Body of pancreas (tissue), 4 donors: ENCODE measurements at regions not wholly inside any gene's neighbourhood (a gene's known extent, or its start where the extent isn't known, plus 50 kb on each side); places are given as distances from the start of the nearest gene placed in this dataset.
A peak's percentile ranks its signal among the peaks of the same experiment; 100 is the strongest.

Source experiments
- ATAC-seq: fragments of 150-250 bp; one replicate; pipeline ENCODE4 v1.9.1; 2016
- DNase-seq, 4 donors: peaks; one replicate each; pipeline ENCODE4 v3.0.0-alpha.2; 2019
- H3K27ac ChIP-seq, 4 donors: fragments of 200-600 bp; sonication (generic); 1 replicate in 3 of 4; 2 replicates in 1 of 4; pipeline versions ENCODE4 v1.5.1 to v1.6.1; 2016 to 2019; ENCODE audit warnings: mild to moderate bottlenecking in 1 of 4, mixed read lengths in 1 of 4, moderate library complexity in 1 of 4
- H3K27me3 ChIP-seq, 2 donors: fragments of 200-600 bp; sonication (generic); one replicate each; pipeline ENCODE4 v1.6.0; 2016; ENCODE audit warnings: mild to moderate bottlenecking in 1 of 2
- H3K36me3 ChIP-seq, 2 donors: fragments of 200-600 bp; sonication (generic); replicated peaks in 1 of 2; 2 replicates each; pipeline ENCODE4 v1.5.1; 2016; ENCODE audit warnings: low read depth in 2 of 2; ENCODE audit not compliant: insufficient read depth in 1 of 2
- H3K4me1 ChIP-seq: fragments of 200-600 bp; sonication (generic); one replicate; pipeline ENCODE4 v1.6.0; 2016
- H3K4me3 ChIP-seq, 2 donors: fragments of 200-600 bp; sonication (generic); 1 replicate in 1 of 2; 2 replicates in 1 of 2; pipeline ENCODE4 v1.5.1; 2016 to 2019
- H3K9me3 ChIP-seq, 3 donors: fragments of 200-600 bp; sonication (generic); 1 replicate in 2 of 3; 2 replicates in 1 of 3; pipeline ENCODE4 v1.5.1; 2016
- CTCF ChIP-seq, 7 experiments: fragments of 450-650 bp in 4 of 7; fragments of 200-600 bp in 3 of 7; sonication (generic) in 3 of 7; IDR thresholded peaks; one replicate each; pipeline ENCODE4 v1.5.1; 2016 to 2019; ENCODE audit warnings: antibody characterized with exemption in 7 of 7
- POLR2A ChIP-seq, 3 donors: fragments of 450-650 bp; IDR thresholded peaks; one replicate each; pipeline ENCODE4 v1.6.1; 2016; ENCODE audit warnings: antibody characterized with exemption in 3 of 3, mild to moderate bottlenecking in 2 of 3
- WGBS, 2 donors: methylation state at CpG; one replicate each; pipeline ENCODE4 v1.1.5; 2017; 5-methylcytosine and 5-hydroxymethylcytosine counted together
- intact Hi-C: fragments of 100-400 bp; cut with DNase I; formaldehyde crosslinking; loops from one replicate; pipeline ENCODE4 v1.15.1; 2023

- no peaks in the 10 kb centered on the region for H3K4me1 ChIP-seq
- no peak overlapping the region for H3K4me3 ChIP-seq
- no peaks in the 10 kb centered on the region for H3K9me3 ChIP-seq
- H3K27me3 ChIP-seq: no peaks in the 10 kb centered on the region
- H3K36me3 ChIP-seq: no peaks in the 10 kb centered on the region
- TF ChIP-seq POLR2A (IDR thresholded peaks at IDR 0.05) (no peak), CTCF (IDR thresholded peaks at IDR 0.05) (no peak)
- WGBS, 2 donors: 53 to 69% methylated on average over 5 of the region's 5 CpGs
- ATAC-seq: no peak
- peak in 1 of 4 donors; percentile 1 for DNase-seq
- intact Hi-C loops: no loop called here
- H3K27ac ChIP-seq: no peak overlapping the region
These were observed 774.8 kb downstream of the VRK1 start for GRCh38 chr14:97571866-97572555.

GRCh38 chr14:97572583-97573458, 775.6 kb downstream of the VRK1 start:
- TF ChIP-seq CTCF (IDR thresholded peaks at IDR 0.05): no peak
- no peak for TF ChIP-seq POLR2A (IDR thresholded peaks at IDR 0.05)

GRCh38 chr14:97575677-97576076, 778.5 kb downstream of the VRK1 start:
- Histone ChIP-seq H3K36me3 (no peaks in the 10 kb centered on the region), H3K27me3 (no peaks in the 10 kb centered on the region), H3K27ac (no peak overlapping the region), H3K4me1 (no peaks in the 10 kb centered on the region), H3K4me3 (no peak overlapping the region), H3K9me3 (no peaks in the 10 kb centered on the region)
- intact Hi-C loops: no loop called here
- 72% methylated on average over 6 of the region's 6 CpGs for WGBS, 2 donors
- ATAC-seq (no peak), DNase-seq (no peak)
- TF ChIP-seq CTCF (IDR thresholded peaks at IDR 0.05) (no peak), POLR2A (IDR thresholded peaks at IDR 0.05) (no peak)

More at GRCh38 chr14:97572583-97573458, 775.6 kb downstream of the VRK1 start:
- no peaks in the 10 kb centered on the region for H3K27me3 ChIP-seq
- no peak overlapping the region for H3K4me3 ChIP-seq
- 39 to 40% methylated on average over 19 of the region's 19 CpGs for WGBS, 2 donors
- no peaks in the 10 kb centered on the region for H3K4me1 ChIP-seq
- no peak for ATAC-seq
- no peak overlapping the region for H3K27ac ChIP-seq
- H3K36me3 ChIP-seq: no peaks in the 10 kb centered on the region
- no peaks in the 10 kb centered on the region for H3K9me3 ChIP-seq
- intact Hi-C loops: no loop called here
- DNase-seq: no peak

- no peak for TF ChIP-seq POLR2A (IDR thresholded peaks at IDR 0.05)
- no peak for TF ChIP-seq CTCF (IDR thresholded peaks at IDR 0.05)
- Histone ChIP-seq H3K36me3 (no peaks in the 10 kb centered on the region), H3K4me3 (no peak overlapping the region), H3K27ac (no peak overlapping the region), H3K9me3 (no peaks in the 10 kb centered on the region), H3K27me3 (no peaks in the 10 kb centered on the region), H3K4me1 (no peaks in the 10 kb centered on the region)
- intact Hi-C loops: no loop called here
- DNase-seq (no peak), ATAC-seq (no peak)
These were observed 781.9 kb downstream of the VRK1 start for GRCh38 chr14:97578982-97579548.
